ENCODE measurements at regions not wholly inside any gene's neighbourhood (a gene's known extent, or its start where the extent isn't known, plus 50 kb on each side); places are given as distances from the start of the nearest gene placed in this dataset.

DNA sequence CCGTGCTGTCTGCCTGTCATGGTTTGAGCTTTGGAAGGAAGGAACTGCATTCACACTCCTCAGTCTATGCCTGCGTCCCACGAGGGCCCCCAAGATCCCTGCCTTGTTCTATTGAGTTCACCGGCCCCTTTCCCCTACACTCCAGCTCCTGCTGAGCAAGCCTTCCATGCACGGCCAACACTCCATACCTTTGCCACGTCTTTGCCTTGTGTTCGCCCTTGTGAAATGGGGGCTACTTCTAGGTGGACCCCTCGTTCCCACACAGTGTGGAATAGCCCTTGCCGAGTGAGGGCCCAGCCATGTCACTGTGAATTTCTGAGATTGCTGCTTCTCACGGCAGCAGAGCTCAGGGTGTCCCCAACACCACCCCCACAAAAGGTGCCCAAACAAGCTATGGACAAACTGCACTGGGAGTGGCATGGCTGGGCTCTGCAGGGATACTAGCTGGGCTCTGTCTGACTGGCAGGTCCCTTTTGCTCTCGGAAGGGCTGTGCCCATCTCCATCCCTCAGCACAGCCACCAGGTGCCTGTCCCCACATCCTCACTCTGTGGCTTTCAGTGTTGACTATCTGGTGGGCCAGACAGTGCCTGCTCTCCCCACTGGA lies 67.9 kb upstream of the ADAMTS2 start:
- H3K4me1 ChIP-seq, result no peaks in the 10 kb centered on the region
- no peak overlapping the region for H3K27ac ChIP-seq
- DNase-seq (no peak), ATAC-seq (no peak)
- H3K27me3 ChIP-seq (ENCODE audit: insufficient read depth in 3 of 3, low read length in 2 of 3), result peaks cover 0 to 12% (median 4%) of the 10 kb centered on the region in 3 donors
- TF ChIP-seq, protein P1, sequence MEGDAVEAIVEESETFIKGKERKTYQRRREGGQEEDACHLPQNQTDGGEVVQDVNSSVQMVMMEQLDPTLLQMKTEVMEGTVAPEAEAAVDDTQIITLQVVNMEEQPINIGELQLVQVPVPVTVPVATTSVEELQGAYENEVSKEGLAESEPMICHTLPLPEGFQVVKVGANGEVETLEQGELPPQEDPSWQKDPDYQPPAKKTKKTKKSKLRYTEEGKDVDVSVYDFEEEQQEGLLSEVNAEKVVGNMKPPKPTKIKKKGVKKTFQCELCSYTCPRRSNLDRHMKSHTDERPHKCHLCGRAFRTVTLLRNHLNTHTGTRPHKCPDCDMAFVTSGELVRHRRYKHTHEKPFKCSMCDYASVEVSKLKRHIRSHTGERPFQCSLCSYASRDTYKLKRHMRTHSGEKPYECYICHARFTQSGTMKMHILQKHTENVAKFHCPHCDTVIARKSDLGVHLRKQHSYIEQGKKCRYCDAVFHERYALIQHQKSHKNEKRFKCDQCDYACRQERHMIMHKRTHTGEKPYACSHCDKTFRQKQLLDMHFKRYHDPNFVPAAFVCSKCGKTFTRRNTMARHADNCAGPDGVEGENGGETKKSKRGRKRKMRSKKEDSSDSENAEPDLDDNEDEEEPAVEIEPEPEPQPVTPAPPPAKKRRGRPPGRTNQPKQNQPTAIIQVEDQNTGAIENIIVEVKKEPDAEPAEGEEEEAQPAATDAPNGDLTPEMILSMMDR (IDR thresholded peaks at IDR 0.05), result no peak
- no peak overlapping the region for H3K4me3 ChIP-seq
- 82 to 84% (median 84%) methylated on average over 11 of the region's 11 CpGs for WGBS, 3 donors
- H3K9me3 ChIP-seq, result no peaks in the 10 kb centered on the region
- intact Hi-C loops (cut with DNase I), result no loop called here
- H3K36me3 ChIP-seq (ENCODE audit: insufficient read depth in 1 of 2, low read depth in 1 of 2), result no peaks in the 10 kb centered on the region

DNA sequence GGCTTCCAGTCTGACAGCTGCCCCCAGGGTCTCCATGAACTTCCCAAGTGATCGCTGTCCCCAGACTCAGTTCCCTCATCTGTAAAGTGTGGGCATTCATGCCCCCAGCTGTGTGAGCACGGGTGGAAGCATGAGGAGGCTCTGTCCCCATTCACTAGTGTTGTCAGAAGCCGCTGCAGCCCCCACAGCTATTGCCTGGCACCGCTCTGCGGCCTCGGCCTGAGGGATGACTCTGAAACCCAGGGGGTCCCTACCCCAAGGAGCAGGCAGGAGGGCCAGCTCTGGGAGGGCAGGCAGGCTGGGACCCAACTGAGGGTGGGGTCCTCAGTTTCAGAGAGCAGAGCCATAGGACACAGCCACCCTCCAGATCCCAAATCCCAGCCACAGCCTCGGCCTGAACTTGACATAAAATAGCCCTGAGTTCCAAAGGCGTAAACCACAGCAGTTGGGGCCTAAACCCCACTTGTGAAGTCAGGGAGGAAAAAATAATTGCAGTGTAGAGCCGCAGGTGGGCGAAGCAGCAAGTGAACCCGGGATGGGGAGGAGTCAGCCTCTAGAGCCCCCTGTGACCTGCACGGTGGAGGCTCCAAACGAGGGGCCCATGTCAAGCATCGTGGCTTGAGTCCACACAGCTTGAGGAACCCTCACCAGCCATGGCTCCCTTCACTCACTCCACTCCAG lies 66.0 kb upstream of the ADAMTS2 start:
- Histone ChIP-seq H3K4me1 (no peaks in the 10 kb centered on the region), H3K27ac (no peak overlapping the region), H3K4me3 (no peak overlapping the region), H3K36me3 (ENCODE audit: insufficient read depth in 1 of 2, low read depth in 1 of 2) (no peaks in the 10 kb centered on the region), H3K9me3 (no peaks in the 10 kb centered on the region), H3K27me3 (ENCODE audit: insufficient read depth in 3 of 3, low read length in 2 of 3) (peaks cover 0 to 4% (median 2%) of the 10 kb centered on the region in 3 donors)
- WGBS, 3 donors, result 90 to 93% (median 92%) methylated on average over 14 of the region's 14 CpGs
- intact Hi-C loops (cut with DNase I), result no loop called here
- no peak for ATAC-seq
- TF ChIP-seq, protein P1 (IDR thresholded peaks at IDR 0.05), result no peak
- no peak for DNase-seq

- WGBS, 3 donors, result 79 to 86% (median 84%) methylated on average over 27 of the region's 27 CpGs
- intact Hi-C loops (cut with DNase I), result no loop called here
- ATAC-seq, result no peak
- H3K27me3 ChIP-seq (ENCODE audit: insufficient read depth in 3 of 3, low read length in 2 of 3), result peaks cover 0 to 2% (median 0%) of the 10 kb centered on the region in 3 donors
- H3K36me3 ChIP-seq (ENCODE audit: insufficient read depth in 1 of 2, low read depth in 1 of 2), result no peaks in the 10 kb centered on the region
- H3K4me1 ChIP-seq, result no peaks in the 10 kb centered on the region
- no peak overlapping the region for H3K4me3 ChIP-seq
- DNase-seq, result peak in 1 of 2 donors; percentile 41
- TF ChIP-seq, protein P1 (IDR thresholded peaks at IDR 0.05), result no peak
- no peak overlapping the region for H3K27ac ChIP-seq
- H3K9me3 ChIP-seq, result no peaks in the 10 kb centered on the region
These were observed 65.3 kb upstream of the ADAMTS2 start for GRCh38 chr5:179410291-179411160.

DNA sequence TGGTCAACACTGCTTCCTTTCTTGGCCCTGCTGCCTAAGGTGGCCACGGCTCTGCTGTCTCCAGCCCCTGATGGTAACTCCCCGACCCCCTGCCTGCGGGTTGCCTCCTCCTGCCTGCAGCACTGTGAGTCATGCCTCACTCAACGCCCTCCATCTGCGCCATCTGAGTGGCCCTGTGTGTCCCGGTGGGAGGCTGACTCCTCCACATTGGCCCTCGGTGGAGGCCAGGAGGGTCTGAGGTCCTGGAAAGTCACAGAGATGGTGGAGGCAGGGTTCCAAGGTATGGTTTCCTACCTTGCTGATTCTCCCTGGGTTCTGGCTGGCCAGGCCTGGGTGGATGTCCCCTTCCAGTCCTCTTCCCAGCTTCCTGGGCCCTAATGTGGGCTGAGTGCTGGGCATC lies 64.5 kb upstream of the ADAMTS2 start:
- WGBS, 3 donors, result 87 to 97% (median 90%) methylated on average over 6 to 7 of the region's 7 CpGs
- DNase-seq (no peak), ATAC-seq (no peak)
- Histone ChIP-seq H3K4me1 (no peaks in the 10 kb centered on the region), H3K27ac (no peak overlapping the region), H3K4me3 (no peak overlapping the region), H3K36me3 (ENCODE audit: insufficient read depth in 1 of 2, low read depth in 1 of 2) (no peaks in the 10 kb centered on the region), H3K9me3 (no peaks in the 10 kb centered on the region), H3K27me3 (ENCODE audit: insufficient read depth in 3 of 3, low read length in 2 of 3) (peaks cover 0 to 2% (median 0%) of the 10 kb centered on the region in 3 donors)
- TF ChIP-seq, protein P1 (IDR thresholded peaks at IDR 0.05), result no peak
- intact Hi-C loops (cut with DNase I), result no loop called here
